DOHH2 (cell line): ENCODE measurements at regions not wholly inside any gene's neighbourhood (a gene's known extent, or its start where the extent isn't known, plus 50 kb on each side); places are given as distances from the start of the nearest gene placed in this dataset.

ENCODE experiments used
- H3F3A ChIP-seq: fragments of 200-600 bp; sonication (generic), shearing (Covaris generic); 2 replicates; pipeline ENCODE4 v1.6.0; 2016; ENCODE audit warnings: antibody characterized with exemption, mild to moderate bottlenecking; ENCODE audit not compliant: control insufficient read depth, insufficient read depth
- H3K27ac ChIP-seq: fragments of 200-600 bp; sonication (generic); 2 replicates; pipeline ENCODE4 v1.5.1; 2014; ENCODE audit warnings: low read depth, mild to moderate bottlenecking, low read length, moderate library complexity
- H3K27me3 ChIP-seq: fragments of 200-600 bp; sonication (generic); 2 replicates; pipeline ENCODE4 v1.6.1; 2014; ENCODE audit warnings: mild to moderate bottlenecking, low read length, mixed read lengths; ENCODE audit not compliant: control insufficient read depth
- H3K36me3 ChIP-seq: fragments of 200-600 bp; sonication (generic); 2 replicates; pipeline ENCODE4 v1.6.1; 2014; ENCODE audit warnings: mild to moderate bottlenecking, low read length, moderate library complexity, mixed read lengths; ENCODE audit not compliant: control insufficient read depth
- H3K4me1 ChIP-seq: fragments of 200-600 bp; sonication (generic); 2 replicates; pipeline ENCODE4 v1.6.1; 2014; ENCODE audit warnings: mild to moderate bottlenecking, low read length, mixed read lengths; ENCODE audit not compliant: control insufficient read depth
- H3K4me2 ChIP-seq: fragments of 200-600 bp; sonication (generic); 2 replicates; pipeline ENCODE4 v1.6.0; 2014; ENCODE audit warnings: mild to moderate bottlenecking, low read length, moderate library complexity
- H3K4me3 ChIP-seq: fragments of 200-600 bp; sonication (generic); 2 replicates; pipeline ENCODE4 v1.5.1; 2014; ENCODE audit warnings: mild to moderate bottlenecking, low read length, mixed read lengths
- H3K79me2 ChIP-seq: fragments of 200-600 bp; sonication (generic); 2 replicates; pipeline ENCODE4 v1.6.1; 2014; ENCODE audit warnings: mild to moderate bottlenecking, low read length, mixed read lengths; ENCODE audit not compliant: control insufficient read depth
- H3K9me2 ChIP-seq: fragments of 200-600 bp; sonication (generic); replicated peaks from 2 replicates; pipeline ENCODE4 v1.6.1; 2014; ENCODE audit warnings: mild to moderate bottlenecking, low read length, mixed read lengths; ENCODE audit not compliant: control insufficient read depth
- H3K9me3 ChIP-seq: fragments of 200-600 bp; sonication (generic); 2 replicates; pipeline ENCODE4 v1.6.1; 2014; ENCODE audit warnings: antibody characterized with exemption, low read length, mixed read lengths; ENCODE audit not compliant: control insufficient read depth, insufficient read depth
- H4K20me1 ChIP-seq: fragments of 200-600 bp; sonication (generic); 2 replicates; pipeline ENCODE4 v1.6.0; 2014; ENCODE audit warnings: low read depth, mild to moderate bottlenecking, antibody characterized with exemption, low read length, moderate library complexity; ENCODE audit not compliant: control insufficient read depth, insufficient read depth
- EZH2phosphoT487 ChIP-seq: fragments of 200-600 bp; sonication (generic); IDR thresholded peaks from 2 replicates; pipeline ENCODE4 v1.6.1; 2017; ENCODE audit warnings: borderline replicate concordance, mild to moderate bottlenecking, antibody characterized with exemption, low read length, moderate library complexity, mixed read lengths
- TF ChIP-seq, protein P1 (sequence below): fragments of 200-600 bp; sonication (generic); IDR thresholded peaks from one replicate; pipeline ENCODE4 v1.5.1; 2014; ENCODE audit warnings: antibody characterized with exemption, mild to moderate bottlenecking, low read depth, low read length; ENCODE audit not compliant: poor library complexity, severe bottlenecking

DNA sequence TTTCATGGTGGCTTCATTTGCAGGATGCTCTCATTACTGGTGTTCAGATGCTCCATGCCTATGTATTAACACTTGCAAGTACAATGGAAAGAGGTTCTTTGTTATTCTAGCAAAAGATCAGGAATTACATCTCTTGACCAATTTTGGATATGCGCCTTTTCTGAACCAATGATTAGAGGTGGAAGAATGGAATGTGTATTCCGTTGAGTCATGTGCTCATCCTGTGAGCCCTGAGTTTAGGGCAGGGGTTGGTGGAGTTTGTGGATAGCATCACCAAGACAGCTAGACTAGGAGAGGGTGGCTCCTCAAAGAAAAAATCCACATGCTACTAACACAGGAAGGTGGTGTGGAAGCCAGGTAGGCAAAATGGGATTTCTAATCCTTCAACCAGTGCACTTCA lies 80.7 kb upstream of the SLC25A26 start:
- Histone ChIP-seq H3K4me2 (no peak overlapping the region), H3F3A (no peaks in the 10 kb centered on the region), H3K9me2 (no peaks in the 10 kb centered on the region), H3K9me3 (no peaks in the 10 kb centered on the region), H3K27me3 (no peaks in the 10 kb centered on the region), H3K27ac (no peak overlapping the region), H3K79me2 (no peaks in the 10 kb centered on the region), H3K36me3 (no peaks in the 10 kb centered on the region), H4K20me1 (no peaks in the 10 kb centered on the region), H3K4me3 (no peak overlapping the region), H3K4me1 (no peaks in the 10 kb centered on the region)
- no peak for TF ChIP-seq EZH2phosphoT487
- TF ChIP-seq, protein P1, sequence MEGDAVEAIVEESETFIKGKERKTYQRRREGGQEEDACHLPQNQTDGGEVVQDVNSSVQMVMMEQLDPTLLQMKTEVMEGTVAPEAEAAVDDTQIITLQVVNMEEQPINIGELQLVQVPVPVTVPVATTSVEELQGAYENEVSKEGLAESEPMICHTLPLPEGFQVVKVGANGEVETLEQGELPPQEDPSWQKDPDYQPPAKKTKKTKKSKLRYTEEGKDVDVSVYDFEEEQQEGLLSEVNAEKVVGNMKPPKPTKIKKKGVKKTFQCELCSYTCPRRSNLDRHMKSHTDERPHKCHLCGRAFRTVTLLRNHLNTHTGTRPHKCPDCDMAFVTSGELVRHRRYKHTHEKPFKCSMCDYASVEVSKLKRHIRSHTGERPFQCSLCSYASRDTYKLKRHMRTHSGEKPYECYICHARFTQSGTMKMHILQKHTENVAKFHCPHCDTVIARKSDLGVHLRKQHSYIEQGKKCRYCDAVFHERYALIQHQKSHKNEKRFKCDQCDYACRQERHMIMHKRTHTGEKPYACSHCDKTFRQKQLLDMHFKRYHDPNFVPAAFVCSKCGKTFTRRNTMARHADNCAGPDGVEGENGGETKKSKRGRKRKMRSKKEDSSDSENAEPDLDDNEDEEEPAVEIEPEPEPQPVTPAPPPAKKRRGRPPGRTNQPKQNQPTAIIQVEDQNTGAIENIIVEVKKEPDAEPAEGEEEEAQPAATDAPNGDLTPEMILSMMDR, result no peak

DNA sequence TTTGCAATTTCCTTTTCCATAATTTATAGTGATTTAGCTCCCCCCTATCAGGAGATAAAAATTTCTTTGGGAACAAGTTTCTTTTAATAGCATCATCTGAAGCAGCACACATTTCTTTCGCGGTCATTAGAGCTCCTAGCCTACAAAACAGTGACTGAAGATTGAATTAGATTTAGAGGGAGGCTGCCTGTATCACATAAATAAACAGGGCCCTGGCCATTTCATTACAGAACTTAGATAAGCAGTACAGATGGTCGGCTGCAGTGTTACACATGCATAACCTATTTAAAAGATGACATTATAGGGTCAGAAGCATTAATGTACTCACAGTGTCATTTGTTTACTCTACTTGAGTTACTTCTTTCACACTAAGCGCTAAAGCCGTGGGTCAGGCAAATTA lies 81.4 kb upstream of the SLC25A26 start:
- Histone ChIP-seq H3K79me2 (no peaks in the 10 kb centered on the region), H3K27ac (no peak overlapping the region), H3K9me3 (no peaks in the 10 kb centered on the region), H3K9me2 (no peaks in the 10 kb centered on the region), H3K4me3 (no peak overlapping the region), H3K27me3 (no peaks in the 10 kb centered on the region), H3K36me3 (no peaks in the 10 kb centered on the region), H3K4me2 (no peak overlapping the region), H4K20me1 (no peaks in the 10 kb centered on the region), H3F3A (no peaks in the 10 kb centered on the region), H3K4me1 (no peaks in the 10 kb centered on the region)
- TF ChIP-seq, protein P1, result no peak
- TF ChIP-seq EZH2phosphoT487, result no peak

DNA sequence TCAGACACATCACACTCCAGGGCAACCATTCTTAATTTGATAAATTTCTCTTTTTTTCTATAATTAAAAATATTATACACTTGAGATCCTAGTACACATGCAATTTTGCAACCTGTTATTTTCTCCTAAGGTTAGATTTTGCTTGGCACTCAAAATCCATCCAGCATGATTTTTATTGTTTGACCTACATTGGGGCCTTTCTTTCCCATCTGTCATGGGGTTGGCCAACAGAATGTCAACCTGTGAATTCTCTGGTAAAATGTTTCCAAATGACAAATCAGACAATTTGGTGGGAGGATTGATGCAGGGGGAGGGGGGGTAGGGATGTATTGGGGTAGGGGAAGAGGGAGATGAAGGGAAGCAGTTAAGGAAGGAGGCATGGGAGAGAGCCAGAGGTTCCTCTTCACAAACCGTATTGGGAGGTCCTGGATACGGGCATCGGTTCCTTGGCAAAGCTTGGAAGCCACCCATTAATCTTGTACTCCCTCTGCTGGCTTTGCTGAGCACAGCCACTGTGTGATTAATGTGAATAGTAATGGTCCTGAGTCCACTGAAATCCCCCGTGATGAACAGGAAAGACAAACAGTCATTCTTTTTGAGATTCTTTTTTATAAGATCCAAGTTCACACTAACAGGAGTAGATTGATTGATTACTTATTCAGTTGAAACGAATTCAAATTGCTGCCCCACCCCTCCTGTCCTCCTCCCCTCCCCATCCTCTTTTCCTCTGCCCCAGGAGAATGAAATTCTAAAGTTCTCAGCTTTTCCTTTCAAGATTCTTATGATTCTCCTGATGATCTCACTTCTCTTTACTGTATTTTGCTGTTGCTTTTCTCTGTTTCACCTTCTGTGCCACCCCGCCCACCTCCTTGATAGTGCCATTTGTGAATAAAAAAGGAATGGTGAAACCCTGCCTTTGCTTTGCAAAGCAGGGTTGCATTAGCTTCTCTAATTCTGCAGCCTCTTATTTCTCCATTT lies 82.2 kb upstream of the SLC25A26 start:
- H3K4me1 ChIP-seq, result no peaks in the 10 kb centered on the region
- H3K9me2 ChIP-seq, result no peaks in the 10 kb centered on the region
- no peak overlapping the region for H3K4me3 ChIP-seq
- no peaks in the 10 kb centered on the region for H3K36me3 ChIP-seq
- no peaks in the 10 kb centered on the region for H3F3A ChIP-seq
- H3K27ac ChIP-seq, result no peak overlapping the region
- no peak overlapping the region for H3K4me2 ChIP-seq
- no peaks in the 10 kb centered on the region for H3K79me2 ChIP-seq
- no peak for TF ChIP-seq EZH2phosphoT487
- TF ChIP-seq, protein P1, result peak; percentile 66
- H4K20me1 ChIP-seq, result no peaks in the 10 kb centered on the region
- H3K9me3 ChIP-seq, result no peaks in the 10 kb centered on the region
- H3K27me3 ChIP-seq, result no peaks in the 10 kb centered on the region
